ENCODE measurements at regions not wholly inside any gene's neighbourhood (a gene's known extent, or its start where the extent isn't known, plus 50 kb on each side); places are given as distances from the start of the nearest gene placed in this dataset.

DNA sequence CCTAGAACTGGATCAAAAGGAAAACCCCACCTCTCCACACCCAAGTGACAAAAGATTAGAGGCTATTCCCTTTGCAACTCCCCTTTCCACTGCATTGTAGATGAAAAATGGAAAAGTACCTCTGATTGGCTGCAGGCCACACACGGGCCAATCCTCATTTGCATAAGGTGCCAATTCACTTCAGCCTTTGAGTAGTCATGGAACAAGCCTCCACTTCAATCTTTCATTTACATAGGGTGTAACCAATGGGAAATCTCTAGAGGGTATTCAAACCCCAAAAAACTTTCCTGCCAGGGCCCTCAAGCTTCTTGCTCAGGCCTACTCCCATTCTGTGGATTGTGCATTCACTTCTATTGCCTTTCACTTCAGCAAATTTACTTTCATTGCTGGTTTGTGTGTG lies 122.3 kb upstream of the KCND3 start:
- no peak overlapping the region for H3K4me2 ChIP-seq (ENCODE audit: insufficient read depth, low read length)
- FAIRE-seq (no peak), DNase-seq (ENCODE audit: extremely low read depth in 1 of 4, low spot score in 3 of 4) (no peak), ATAC-seq (no peak)
- H3K9me3 ChIP-seq (replicated peaks; ENCODE audit: control insufficient read depth, insufficient read depth, low read depth, low read length) = no peaks in the 10 kb centered on the region
- H3K27ac ChIP-seq (ENCODE audit: extremely low read depth, low read depth, low read length) = no peak overlapping the region
- H3K4me3 ChIP-seq = no peak overlapping the region
- CTCF ChIA-PET (ENCODE audit: low intra/inter-chr PET ratio) = no interaction called here
- no peak overlapping the region for H3K9ac ChIP-seq (ENCODE audit: insufficient read depth in 1 of 2, low read depth in 2 of 2, low read length in 2 of 2)
- intact Hi-C loops (cut with micrococcal nuclease) (no loop called here), in situ Hi-C loops (cut with MboI) (no loop called here)
- no peaks in the 10 kb centered on the region for H3K36me3 ChIP-seq (ENCODE audit: control insufficient read depth, insufficient read depth, low read length)
- no peaks in the 10 kb centered on the region for H3K27me3 ChIP-seq (ENCODE audit: control insufficient read depth in 2 of 2, insufficient read depth in 2 of 2, low read length in 2 of 2)
- no peaks in the 10 kb centered on the region for H3K4me1 ChIP-seq (replicated peaks in 1 of 2; ENCODE audit: control insufficient read depth in 2 of 2, insufficient read depth in 2 of 2, low read length in 2 of 2)
- no peaks in the 10 kb centered on the region for H3K79me2 ChIP-seq (ENCODE audit: control insufficient read depth, insufficient read depth, low read length)
- WGBS (ENCODE audit: insufficient coverage, low coverage, missing lambda C conversion rate) = 0% methylated on average over 1 of the region's 1 CpG
- POLR2A ChIA-PET = no interaction called here
- H3K9me1 ChIP-seq (ENCODE audit: control insufficient read depth, insufficient read depth, low read length) = no peaks in the 10 kb centered on the region
- no peaks in the 10 kb centered on the region for H4K20me1 ChIP-seq (replicated peaks; ENCODE audit: control insufficient read depth, insufficient read depth, low read length)
- TF ChIP-seq RHOXF2B (CRISPR knock-in tag; conservative IDR thresholded peaks at IDR 0.05) (no peak), SIN3B (IDR thresholded peaks at IDR 0.05; ENCODE audit: low read depth) (no peak), POLR3G (IDR thresholded peaks at IDR 0.05; ENCODE audit: extremely low read depth, insufficient read length, insufficient replicate concordance) (no peak), TAF1 (IDR thresholded peaks at IDR 0.05; ENCODE audit: control insufficient read depth, extremely low read depth, insufficient read depth, low read length, severe bottlenecking) (no peak), ZNF12 (CRISPR knock-in tag; IDR thresholded peaks at IDR 0.05) (no peak), ZNF24 (IDR thresholded peaks at IDR 0.05) (no peak), PML (IDR thresholded peaks at IDR 0.05; ENCODE audit: low read length) (no peak), NFE2 (IDR thresholded peaks at IDR 0.05; ENCODE audit: low read depth) (no peak), CBX1 (IDR thresholded peaks at IDR 0.05; ENCODE audit: low read depth) (no peak), GTF2F1 (IDR thresholded peaks at IDR 0.05; ENCODE audit: low read depth, low read length) (no peak), ZNF561 (CRISPR knock-in tag; conservative IDR thresholded peaks at IDR 0.05) (no peak), ZNF224 (CRISPR knock-in tag; IDR thresholded peaks at IDR 0.05) (no peak), ZNF232 (CRISPR knock-in tag; IDR thresholded peaks at IDR 0.05) (no peak), JUNB (CRISPR knock-in tag; conservative IDR thresholded peaks at IDR 0.05) (no peak), ZNF282 (CRISPR knock-in tag; IDR thresholded peaks at IDR 0.05) (no peak), TGIF2 (CRISPR knock-in tag; IDR thresholded peaks at IDR 0.05) (no peak)
- BruUV-seq (replicated peaks) = no TSS peak
- H2AFZ ChIP-seq (ENCODE audit: low read depth, low read length) = no peak overlapping the region

Measured in K562 (cell line).